HCT116 (cell line): ENCODE measurements at regions not wholly inside any gene's neighbourhood (a gene's known extent, or its start where the extent isn't known, plus 50 kb on each side); places are given as distances from the start of the nearest gene placed in this dataset.

Experiments used
- EZH2 ChIP-seq: fragments of 200-600 bp; sonication (generic); IDR thresholded peaks from 2 replicates; pipeline ENCODE4 v1.6.1; 2017; ENCODE audit warnings: antibody characterized with exemption, mixed run types
- POLR2AphosphoS5 ChIP-seq: IDR thresholded peaks from 2 replicates; pipeline ENCODE4 v1.6.1; 2011; ENCODE audit warnings: mild to moderate bottlenecking, low read depth, low read length, moderate library complexity
- TF ChIP-seq, protein P1 (sequence below), 3 experiments: fragments of 200-600 bp in 1 of 3; sonication (generic) in 1 of 3; IDR thresholded peaks in 2 of 3; conservative IDR thresholded peaks in 1 of 3; 2 replicates each; pipeline ENCODE4 v1.5.1; 2012 to 2017; ENCODE audit warnings: low read depth in 2 of 3, low read length in 2 of 3, antibody characterized with exemption in 1 of 3, borderline replicate concordance in 1 of 3, control low read depth in 1 of 3, mild to moderate bottlenecking in 1 of 3, mixed read lengths in 1 of 3, mixed run types in 1 of 3, moderate library complexity in 1 of 3; ENCODE audit not compliant: insufficient read depth in 1 of 3

DNA sequence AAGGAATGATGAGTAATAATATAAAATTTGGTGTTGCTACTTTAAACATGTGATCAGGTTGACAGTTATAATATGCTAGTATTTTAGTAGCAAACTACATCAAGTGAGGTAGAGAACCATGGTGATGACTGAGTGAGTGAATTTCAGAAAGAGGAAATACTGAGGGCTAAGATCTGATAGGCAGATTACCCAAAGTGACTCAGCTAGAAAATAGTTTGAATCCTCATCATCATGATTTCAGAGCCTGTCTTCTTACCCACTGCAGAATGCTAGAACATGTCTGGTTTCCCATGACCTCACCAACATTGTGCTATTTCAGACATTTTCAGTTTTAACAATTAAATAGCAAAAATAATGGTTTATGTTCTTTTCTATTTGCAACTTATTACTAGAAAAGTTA lies 602.1 kb downstream of the TAF11L14 start:
- no peak for TF ChIP-seq EZH2
- no peak for TF ChIP-seq POLR2AphosphoS5
- TF ChIP-seq, protein P1, sequence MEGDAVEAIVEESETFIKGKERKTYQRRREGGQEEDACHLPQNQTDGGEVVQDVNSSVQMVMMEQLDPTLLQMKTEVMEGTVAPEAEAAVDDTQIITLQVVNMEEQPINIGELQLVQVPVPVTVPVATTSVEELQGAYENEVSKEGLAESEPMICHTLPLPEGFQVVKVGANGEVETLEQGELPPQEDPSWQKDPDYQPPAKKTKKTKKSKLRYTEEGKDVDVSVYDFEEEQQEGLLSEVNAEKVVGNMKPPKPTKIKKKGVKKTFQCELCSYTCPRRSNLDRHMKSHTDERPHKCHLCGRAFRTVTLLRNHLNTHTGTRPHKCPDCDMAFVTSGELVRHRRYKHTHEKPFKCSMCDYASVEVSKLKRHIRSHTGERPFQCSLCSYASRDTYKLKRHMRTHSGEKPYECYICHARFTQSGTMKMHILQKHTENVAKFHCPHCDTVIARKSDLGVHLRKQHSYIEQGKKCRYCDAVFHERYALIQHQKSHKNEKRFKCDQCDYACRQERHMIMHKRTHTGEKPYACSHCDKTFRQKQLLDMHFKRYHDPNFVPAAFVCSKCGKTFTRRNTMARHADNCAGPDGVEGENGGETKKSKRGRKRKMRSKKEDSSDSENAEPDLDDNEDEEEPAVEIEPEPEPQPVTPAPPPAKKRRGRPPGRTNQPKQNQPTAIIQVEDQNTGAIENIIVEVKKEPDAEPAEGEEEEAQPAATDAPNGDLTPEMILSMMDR (IDR thresholded peaks at IDR 0.05 in 2 of 3, conservative IDR thresholded peaks at IDR 0.05 in 1 of 3; ENCODE audit: borderline replicate concordance in 1 of 3, insufficient read depth in 1 of 3, low read depth in 2 of 3, low read length in 2 of 3): no peak
